ENCODE measurements at regions not wholly inside any gene's neighbourhood (a gene's known extent, or its start where the extent isn't known, plus 50 kb on each side); places are given as distances from the start of the nearest gene placed in this dataset.

GRCh38 chr22:49638001-49638400 lies 189.7 kb downstream of the BRD1 start:
- DNase-seq: no peak

GRCh38 chr22:49637255-49637760 lies 190.4 kb downstream of the BRD1 start:
- DNase-seq: no peak

- DNase-seq: no peak
Observed at GRCh38 chr22:49636649-49637048, 191.0 kb downstream of the BRD1 start.

- no peak for DNase-seq
Observed at GRCh38 chr22:49636214-49636613, 191.5 kb downstream of the BRD1 start.

GRCh38 chr22:49634006-49634772 lies 193.5 kb downstream of the BRD1 start:
- no peak for DNase-seq

- DNase-seq: no peak
Observed at GRCh38 chr22:49633010-49633324, 194.7 kb downstream of the BRD1 start.

GRCh38 chr22:49632199-49633009 lies 195.3 kb downstream of the BRD1 start:
- no peak for DNase-seq

GRCh38 chr22:49630448-49630946 lies 197.2 kb downstream of the BRD1 start:
- no peak for DNase-seq

GRCh38 chr22:49629586-49630447 lies 197.9 kb downstream of the BRD1 start:
- DNase-seq: no peak

GRCh38 chr22:49629261-49629570 lies 198.5 kb downstream of the BRD1 start:
- DNase-seq: no peak

- no peak for DNase-seq
Observed at GRCh38 chr22:49628391-49629260, 199.0 kb downstream of the BRD1 start.

GRCh38 chr22:49627217-49628181 lies 200.2 kb downstream of the BRD1 start:
- no peak for DNase-seq

GRCh38 chr22:49626361-49627216 lies 201.1 kb downstream of the BRD1 start:
- no peak for DNase-seq

GRCh38 chr22:49624421-49625177 lies 203.1 kb downstream of the BRD1 start:
- no peak for DNase-seq

GRCh38 chr22:49623715-49624114 lies 204.0 kb downstream of the BRD1 start:
- no peak for DNase-seq

GRCh38 chr22:49623176-49623575 lies 204.5 kb downstream of the BRD1 start:
- DNase-seq: no peak

GRCh38 chr22:49622241-49623105 lies 205.2 kb downstream of the BRD1 start:
- no peak for DNase-seq

- DNase-seq: no peak
Observed at GRCh38 chr22:49621601-49622210, 206.0 kb downstream of the BRD1 start.
